H9 (cell line): ENCODE measurements at regions not wholly inside any gene's neighbourhood (a gene's known extent, or its start where the extent isn't known, plus 50 kb on each side); places are given as distances from the start of the nearest gene placed in this dataset.

Source experiments
- DNase-seq: peaks from one replicate; pipeline ENCODE4 v3.0.0-alpha.2; 2017
- H2AFZ ChIP-seq: one replicate; pipeline ENCODE4 v1.6.1; 2013; ENCODE audit warnings: mild to moderate bottlenecking, low read length, control low read depth, moderate library complexity
- H2AK5ac ChIP-seq: 2 replicates; pipeline ENCODE4 v1.6.1; 2013; ENCODE audit warnings: low read length, control low read depth, mixed read lengths; ENCODE audit not compliant: insufficient read length
- H2BK120ac ChIP-seq: one replicate; pipeline ENCODE4 v1.6.1; 2013; ENCODE audit warnings: low read depth, mild to moderate bottlenecking, low read length, control low read depth, inconsistent platforms; ENCODE audit not compliant: poor library complexity, severe bottlenecking
- H2BK12ac ChIP-seq: 2 replicates; pipeline ENCODE4 v1.6.1; 2013; ENCODE audit warnings: low read length, control low read depth, mixed read lengths, low read depth; ENCODE audit not compliant: insufficient read length
- H2BK15ac ChIP-seq: 2 replicates; pipeline ENCODE4 v1.6.1; 2013; ENCODE audit warnings: low read depth, low read length, control low read depth
- H2BK20ac ChIP-seq: one replicate; pipeline ENCODE4 v1.6.1; 2013; ENCODE audit warnings: low read depth, mild to moderate bottlenecking, low read length, control low read depth, inconsistent platforms; ENCODE audit not compliant: poor library complexity, severe bottlenecking
- H2BK5ac ChIP-seq: 2 replicates; pipeline ENCODE4 v1.6.1; 2013; ENCODE audit warnings: low read length, control low read depth, mixed read lengths; ENCODE audit not compliant: insufficient read length
- H3K14ac ChIP-seq: 2 replicates; pipeline ENCODE4 v1.6.1; 2013; ENCODE audit warnings: low read length, control low read depth; ENCODE audit not compliant: insufficient read depth
- H3K18ac ChIP-seq: 2 replicates; pipeline ENCODE4 v1.6.1; 2013; ENCODE audit warnings: low read depth, mild to moderate bottlenecking, mixed read lengths, low read length, control low read depth; ENCODE audit not compliant: insufficient read length
- H3K23ac ChIP-seq: 2 replicates; pipeline ENCODE4 v1.6.1; 2013; ENCODE audit warnings: low read length, control low read depth, mixed read lengths, low read depth; ENCODE audit not compliant: insufficient read length
- H3K23me2 ChIP-seq: 2 replicates; pipeline ENCODE4 v1.6.1; 2013; ENCODE audit warnings: low read depth, mild to moderate bottlenecking, mixed read lengths, low read length, control low read depth; ENCODE audit not compliant: insufficient read length, poor library complexity, severe bottlenecking
- H3K27ac ChIP-seq: 2 replicates; pipeline ENCODE4 v1.5.1; 2013; ENCODE audit warnings: low read length, control low read depth, mixed read lengths, low read depth; ENCODE audit not compliant: insufficient read length
- H3K27me3 ChIP-seq: 2 replicates; pipeline ENCODE4 v1.6.1; 2013; ENCODE audit warnings: low read length, control low read depth, inconsistent platforms; ENCODE audit not compliant: insufficient read depth
- H3K4ac ChIP-seq: 2 replicates; pipeline ENCODE4 v1.6.1; 2013; ENCODE audit warnings: low read depth, mild to moderate bottlenecking, control low read depth, inconsistent platforms, low read length, moderate library complexity
- H3K4me1 ChIP-seq: 2 replicates; pipeline ENCODE4 v1.6.1; 2013; ENCODE audit warnings: low read length, control low read depth, inconsistent platforms; ENCODE audit not compliant: insufficient read depth
- H3K4me2 ChIP-seq: 2 replicates; pipeline ENCODE4 v1.6.1; 2013; ENCODE audit warnings: low read length, control low read depth, mixed read lengths; ENCODE audit not compliant: insufficient read length, insufficient read depth
- H3K56ac ChIP-seq: 2 replicates; pipeline ENCODE4 v1.6.1; 2013; ENCODE audit warnings: low read depth, mild to moderate bottlenecking, mixed read lengths, low read length, control low read depth; ENCODE audit not compliant: insufficient read length
- H3K79me1 ChIP-seq: 2 replicates; pipeline ENCODE4 v1.6.1; 2013; ENCODE audit warnings: low read depth, mild to moderate bottlenecking, moderate library complexity, low read length, control low read depth, inconsistent platforms; ENCODE audit not compliant: insufficient read depth, poor library complexity, severe bottlenecking
- H3K79me2 ChIP-seq: 2 replicates; pipeline ENCODE4 v1.6.1; 2013; ENCODE audit warnings: low read length, control low read depth, inconsistent platforms; ENCODE audit not compliant: insufficient read depth
- H3K9ac ChIP-seq: 2 replicates; pipeline ENCODE4 v1.6.1; 2013; ENCODE audit warnings: low read length, control low read depth, mixed read lengths; ENCODE audit not compliant: insufficient read length; ENCODE audit errors: extremely low read depth
- H3K9me3 ChIP-seq: one replicate; pipeline ENCODE4 v1.6.1; 2013; ENCODE audit warnings: low read depth, low read length, inconsistent platforms; ENCODE audit not compliant: control insufficient read depth
- H3T11ph ChIP-seq: one replicate; pipeline ENCODE4 v1.6.1; 2013; ENCODE audit warnings: mild to moderate bottlenecking, low read length, control low read depth, inconsistent platforms
- H4K20me1 ChIP-seq: one replicate; pipeline ENCODE4 v1.6.1; 2013; ENCODE audit not compliant: control insufficient read depth, insufficient read length, insufficient read depth
- H4K5ac ChIP-seq: 2 replicates; pipeline ENCODE4 v1.6.1; 2013; ENCODE audit warnings: low read depth, mild to moderate bottlenecking, mixed read lengths, low read length, control low read depth; ENCODE audit not compliant: insufficient read length
- H4K8ac ChIP-seq: replicated peaks from 2 replicates; pipeline ENCODE4 v1.6.1; 2013; ENCODE audit warnings: low read length, control low read depth, mixed read lengths, low read depth; ENCODE audit not compliant: insufficient read length
- H4K91ac ChIP-seq: 2 replicates; pipeline ENCODE4 v1.6.1; 2013; ENCODE audit warnings: low read depth, mild to moderate bottlenecking, moderate library complexity, mixed read lengths, low read length, control low read depth; ENCODE audit not compliant: insufficient read length
- H3K27ac Mint-ChIP-seq, 3 experiments: 2 replicates in 2 of 3; 3 replicates in 1 of 3; pipeline ENCODE4 v1.8.0; 2020 to 2021; ENCODE audit warnings: mixed read lengths in 3 of 3, mild to moderate bottlenecking in 1 of 3, moderate library complexity in 1 of 3
- H3K27me3 Mint-ChIP-seq: 2 replicates; pipeline ENCODE4 v1.8.0; 2021; ENCODE audit warnings: low read depth, mild to moderate bottlenecking, moderate library complexity, mixed read lengths
- H3K36me3 Mint-ChIP-seq, 3 experiments: 2 replicates in 2 of 3; 3 replicates in 1 of 3; pipeline ENCODE4 v1.8.0; 2020 to 2021; ENCODE audit warnings: low read depth in 3 of 3, mixed read lengths in 3 of 3; ENCODE audit not compliant: insufficient read depth in 1 of 3
- H3K4me1 Mint-ChIP-seq, 2 experiments: 2 replicates each; pipeline ENCODE4 v1.8.0; 2020; ENCODE audit warnings: mixed read lengths in 2 of 2
- H3K4me3 Mint-ChIP-seq, 2 experiments: 2 replicates in 1 of 2; 3 replicates in 1 of 2; pipeline ENCODE4 v1.8.0; 2020 to 2021; ENCODE audit warnings: mild to moderate bottlenecking in 2 of 2, mixed read lengths in 2 of 2, moderate library complexity in 1 of 2
- H3K9me3 Mint-ChIP-seq, 2 experiments: 2 replicates in 1 of 2; 3 replicates in 1 of 2; pipeline ENCODE4 v1.8.0; 2020; ENCODE audit warnings: mild to moderate bottlenecking in 2 of 2, mixed read lengths in 2 of 2, moderate library complexity in 1 of 2
- CTCF ChIP-seq: fragments of 200-600 bp; sonication (generic); conservative IDR thresholded peaks from 3 replicates; pipeline ENCODE4 v1.8.0; 2021; ENCODE audit warnings: antibody characterized with exemption, mild to moderate bottlenecking
- WGBS: extraction: QIAGEN DNeasy Blood & Tissue Kit; methylation state at CpG from one replicate; pipeline ENCODE4 v1.1.7; 2013; ENCODE audit warnings: missing lambda C conversion rate, low lambda C conversion rate, mixed read lengths; ENCODE audit not compliant: insufficient read length; ENCODE audit errors: extremely low coverage; 5-methylcytosine and 5-hydroxymethylcytosine counted together

- Histone ChIP-seq H4K20me1 (no peaks in the 10 kb centered on the region), H2AK5ac (no peak overlapping the region), H3K4me1 (no peaks in the 10 kb centered on the region), H3K4ac (no peak overlapping the region), H3K18ac (no peak overlapping the region), H3K9me3 (no peaks in the 10 kb centered on the region), H3K27me3 (no peaks in the 10 kb centered on the region), H3K23me2 (no peaks in the 10 kb centered on the region), H4K5ac (no peak overlapping the region), H4K91ac (no peak overlapping the region), H2BK15ac (no peak overlapping the region), H3K56ac (no peak overlapping the region), H3K4me2 (no peak overlapping the region), H3K27ac (no peak overlapping the region), H3K79me1 (no peaks in the 10 kb centered on the region), H3K79me2 (no peaks in the 10 kb centered on the region), H3K23ac (no peak overlapping the region), H2BK12ac (no peak overlapping the region), H3K14ac (no peak overlapping the region), H2BK5ac (no peak overlapping the region), H2AFZ (no peak overlapping the region), H2BK20ac (no peak overlapping the region), H4K8ac (no peak overlapping the region), H2BK120ac (no peak overlapping the region), H3K9ac (no peak overlapping the region), H3T11ph (no peak overlapping the region)
- Mint-ChIP-seq H3K4me1 (peaks cover 0 to 9% of the 10 kb centered on the region in 2 experiments; a peak in 1 of 4 replicates), H3K36me3 (peaks cover 8 to 20% (median 8%) of the 10 kb centered on the region in 3 experiments; a peak in 6 of 7 replicates), H3K9me3 (peaks cover 10 to 11% of the 10 kb centered on the region in 2 experiments), H3K27ac (no peak overlapping the region; a peak in 1 of 7 replicates), H3K27me3 (no peaks in the 10 kb centered on the region; the same call in 1 of the 2 replicates), H3K4me3 (no peak overlapping the region)
- no peak for TF ChIP-seq CTCF
- WGBS, result no CpG with 5 or more reads among the region's 1 CpG
- DNase-seq, result no peak
Measured at GRCh38 chr1:194807530-194808220, 1621.3 kb upstream of the B3GALT2 start.
